ENCODE measurements at regions not wholly inside any gene's neighbourhood (a gene's known extent, or its start where the extent isn't known, plus 50 kb on each side); places are given as distances from the start of the nearest gene placed in this dataset.
"Not testable (repeated sequence)": the region's sequence is repeated elsewhere in the genome, so short reads cannot be mapped to it uniquely, and the experiment has no call there.

DNA sequence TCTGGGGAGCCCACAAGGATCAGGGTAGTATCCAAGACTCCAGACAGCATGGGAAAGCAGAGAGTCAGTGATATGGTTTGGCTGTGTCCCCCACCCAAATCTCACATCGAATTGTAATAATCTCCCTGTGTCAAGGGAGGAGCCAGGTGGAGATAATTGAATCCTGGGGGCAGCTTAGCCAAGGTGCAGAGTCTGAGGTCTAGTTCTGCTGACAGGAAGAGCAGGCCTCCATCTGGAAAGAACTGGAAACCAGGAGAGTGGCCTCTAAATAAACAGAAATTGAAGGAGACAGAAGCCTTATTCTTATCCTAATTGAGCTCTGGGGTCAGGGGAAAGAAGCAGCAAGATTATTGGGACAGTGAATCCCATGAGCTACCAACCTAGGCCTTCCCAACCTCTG is 146.7 kb upstream of the NRP1 start:
- no peak for TF ChIP-seq CTCF (IDR thresholded peaks at IDR 0.05; ENCODE audit: insufficient read depth, low read length)
- DNase-seq (ENCODE audit: low read depth) = no peak
- no peak overlapping the region for H3K4me3 ChIP-seq (ENCODE audit: low read depth, low read length)

GRCh38 chr10:33480417-33480816 is 145.9 kb upstream of the NRP1 start:
- H3K4me3 ChIP-seq (ENCODE audit: low read depth, low read length); DNase-seq (ENCODE audit: low read depth): not testable (repeated sequence)

GRCh38 chr10:33478675-33479125 is 144.2 kb upstream of the NRP1 start:
- no peak for TF ChIP-seq CTCF (IDR thresholded peaks at IDR 0.05; ENCODE audit: insufficient read depth, low read length)
- H3K4me3 ChIP-seq (ENCODE audit: low read depth, low read length) = no peak overlapping the region
- no peak for DNase-seq (ENCODE audit: low read depth)

- no peak for TF ChIP-seq CTCF (IDR thresholded peaks at IDR 0.05; ENCODE audit: insufficient read depth, low read length)
- DNase-seq (ENCODE audit: low read depth) = no peak
- no peak overlapping the region for H3K4me3 ChIP-seq (ENCODE audit: low read depth, low read length)
Measured at GRCh38 chr10:33478089-33478674, 143.7 kb upstream of the NRP1 start.

DNA sequence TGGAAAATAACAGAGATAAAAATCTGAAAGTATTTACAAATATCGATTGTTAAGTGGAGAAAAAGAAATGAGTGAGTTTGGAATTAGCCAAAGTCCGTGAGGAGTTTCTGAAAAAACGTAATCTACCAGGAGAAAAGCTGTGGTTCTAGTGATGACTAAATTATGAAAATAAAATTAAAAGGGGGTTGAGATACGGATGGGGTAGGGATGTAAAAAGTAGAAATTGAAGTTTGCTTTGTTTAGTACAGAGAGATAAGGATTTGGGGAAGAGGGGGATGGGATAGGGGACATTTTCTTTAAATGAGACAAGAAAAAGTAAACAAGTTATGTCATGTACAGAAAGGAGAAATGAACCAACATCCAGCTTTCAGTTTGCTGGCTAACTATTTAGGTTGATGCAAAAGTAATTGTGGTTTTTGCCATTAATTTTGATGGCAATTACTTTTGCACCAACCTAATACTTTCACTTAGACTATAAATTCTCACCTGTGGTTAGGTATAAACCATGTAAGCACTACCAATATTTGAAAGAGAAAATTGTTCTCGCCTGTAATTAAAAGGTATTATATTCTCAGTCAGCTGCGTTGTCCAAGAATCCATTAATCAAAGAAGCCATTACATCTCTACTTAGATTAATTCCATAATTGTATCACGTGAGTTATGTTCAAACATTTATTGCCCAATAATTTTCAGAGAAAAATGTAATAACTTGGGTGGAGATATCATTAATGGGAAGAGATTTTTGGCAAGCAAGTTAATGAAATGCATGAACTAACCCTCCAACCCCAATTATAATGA is 143.0 kb upstream of the NRP1 start:
- DNase-seq (ENCODE audit: low read depth) = no peak
- H3K4me3 ChIP-seq (ENCODE audit: low read depth, low read length) = no peak overlapping the region
- no peak for TF ChIP-seq CTCF (IDR thresholded peaks at IDR 0.05; ENCODE audit: insufficient read depth, low read length)

- no peak for DNase-seq (ENCODE audit: low read depth)
- H3K4me3 ChIP-seq (ENCODE audit: low read depth, low read length) = no peak overlapping the region
- TF ChIP-seq CTCF (IDR thresholded peaks at IDR 0.05; ENCODE audit: insufficient read depth, low read length) = no peak
Measured at GRCh38 chr10:33476757-33477273, 142.3 kb upstream of the NRP1 start.

GRCh38 chr10:33473688-33474087 is 139.2 kb upstream of the NRP1 start:
- H3K4me3 ChIP-seq (ENCODE audit: low read depth, low read length) = no peak overlapping the region
- no peak for TF ChIP-seq CTCF (IDR thresholded peaks at IDR 0.05; ENCODE audit: insufficient read depth, low read length)
- no peak for DNase-seq (ENCODE audit: low read depth)

DNA sequence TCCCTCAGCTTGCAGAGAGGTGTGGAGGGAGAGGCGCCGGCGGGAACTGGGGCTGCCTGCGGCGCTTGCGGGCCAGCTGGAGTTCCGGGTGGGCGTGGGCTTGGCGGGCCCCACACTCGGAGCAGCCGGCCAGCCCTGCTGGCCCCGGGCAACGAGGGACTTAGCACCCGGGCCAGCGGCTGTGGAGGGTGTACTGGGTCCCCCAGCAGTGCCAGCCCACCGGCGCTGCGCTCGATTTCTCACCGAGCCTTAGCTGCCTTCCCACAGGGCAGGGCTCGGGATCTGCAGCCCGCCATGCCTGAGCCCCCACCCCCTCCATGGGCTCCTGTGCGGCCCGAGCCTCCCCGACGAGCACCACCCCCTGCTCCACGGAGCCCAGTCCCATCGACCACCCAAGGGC is 133.5 kb upstream of the NRP1 start:
- not testable (repeated sequence) for H3K4me3 ChIP-seq (ENCODE audit: low read depth, low read length); DNase-seq (ENCODE audit: low read depth)
